Activated CD8-positive, alpha-beta T cell treated with anti-CD3 and anti-CD28 coated beads, Interleukin-2, amount 10 ng/mL, durations not matched to agents 7 days and 5 days (primary cell): ENCODE measurements at regions not wholly inside any gene's neighbourhood (a gene's known extent, or its start where the extent isn't known, plus 50 kb on each side); places are given as distances from the start of the nearest gene placed in this dataset.
A peak's percentile ranks its signal among the peaks of the same experiment; 100 is the strongest.

Experiments used
- ATAC-seq: fragments of 150-1000 bp; cut with Tn5 transposase; one replicate; pipeline ENCODE4 v1.10.0; 2021; ENCODE audit warnings: moderate library complexity
- CTCF ChIA-PET: fragments of 350-600 bp; sonication (Branson Sonifier 250); formaldehyde crosslinking; loops from one replicate; lab custom pipeline; 2021; ENCODE audit warnings: antibody characterized with exemption; lab: Charles Lee
- POLR2A ChIA-PET: fragments of 350-600 bp; sonication (Branson Sonifier 250); formaldehyde crosslinking; loops from one replicate; lab custom pipeline; 2021; ENCODE audit warnings: antibody characterized with exemption; lab: Charles Lee
- DNase-seq: peaks from one replicate; pipeline ENCODE4 v3.0.0-alpha.2; 2020
- H3K27ac Mint-ChIP-seq: one replicate; pipeline ENCODE4 v1.8.0; 2021; ENCODE audit warnings: mild to moderate bottlenecking, mixed read lengths
- H3K27me3 Mint-ChIP-seq: one replicate; pipeline ENCODE4 v1.8.0; 2021; ENCODE audit warnings: low read depth, mixed read lengths
- H3K36me3 Mint-ChIP-seq: one replicate; pipeline ENCODE4 v1.8.0; 2021; ENCODE audit warnings: low read depth, mixed read lengths
- H3K4me1 Mint-ChIP-seq: one replicate; pipeline ENCODE4 v1.8.0; 2021; ENCODE audit warnings: low read depth, mixed read lengths
- H3K4me3 Mint-ChIP-seq: one replicate; pipeline ENCODE4 v1.8.0; 2021; ENCODE audit warnings: mild to moderate bottlenecking, mixed read lengths
- H3K9me3 Mint-ChIP-seq: one replicate; pipeline ENCODE4 v1.8.0; 2022; ENCODE audit warnings: mixed read lengths; ENCODE audit not compliant: insufficient read depth

DNA sequence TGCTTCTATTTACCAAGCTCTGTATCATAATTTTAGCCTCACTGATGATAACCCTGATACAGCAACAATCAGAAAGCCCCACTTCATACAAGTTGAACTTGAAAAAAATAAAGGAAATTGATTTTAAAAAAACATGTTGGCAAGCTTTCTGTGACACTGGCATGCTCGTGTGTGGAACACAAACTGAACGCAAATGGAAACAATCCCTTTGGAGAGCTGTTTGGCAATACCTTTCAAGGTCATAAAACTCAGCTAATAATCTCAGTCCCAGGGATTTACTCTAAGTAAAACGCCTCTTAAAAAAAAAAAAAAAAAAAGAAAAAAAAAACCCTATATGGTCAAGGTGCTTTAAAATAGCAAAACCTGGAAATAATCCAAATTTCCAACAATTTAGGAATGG, 166.7 kb upstream of the BCL6 start:
- H3K36me3 Mint-ChIP-seq: peaks cover 5% of the 10 kb centered on the region
- H3K27me3 Mint-ChIP-seq: no peaks in the 10 kb centered on the region
- H3K27ac Mint-ChIP-seq: no peak overlapping the region
- CTCF ChIA-PET: interaction anchor here (1.2 kb wide), 1 partner anchor 172 kb away, joined by 3 read pairs; no protein-coding TSS in a partner anchor
- POLR2A ChIA-PET: no interaction called here
- DNase-seq: no peak
- ATAC-seq: no peak
- H3K9me3 Mint-ChIP-seq: peaks cover 5% of the 10 kb centered on the region
- H3K4me1 Mint-ChIP-seq: peaks cover 58% of the 10 kb centered on the region
- H3K4me3 Mint-ChIP-seq: no peak overlapping the region

DNA sequence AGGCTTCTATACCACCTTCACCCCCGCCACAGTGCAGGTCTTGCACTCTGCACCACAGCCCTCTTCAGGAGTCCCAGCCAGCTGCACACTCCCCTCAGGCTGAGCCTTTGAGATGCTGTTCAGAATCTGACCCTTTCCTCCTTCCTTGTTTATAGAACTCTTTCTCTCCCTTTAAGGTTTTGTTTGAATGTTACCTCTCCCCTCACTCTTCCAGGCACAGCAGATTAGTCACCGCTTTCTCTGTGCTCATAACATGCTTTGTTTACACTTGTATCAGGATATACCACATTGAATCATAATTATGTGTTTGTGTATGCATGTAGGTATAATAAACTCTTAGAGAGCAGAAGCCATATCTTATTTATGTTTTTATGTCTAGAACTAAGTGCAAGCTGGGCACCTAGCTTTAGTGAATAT, 168.4 kb upstream of the BCL6 start:
- Mint-ChIP-seq H3K4me1 (peaks cover 71% of the 10 kb centered on the region), H3K4me3 (no peak overlapping the region), H3K27me3 (no peaks in the 10 kb centered on the region), H3K27ac (no peak overlapping the region), H3K36me3 (peaks cover 11% of the 10 kb centered on the region), H3K9me3 (peaks cover 5% of the 10 kb centered on the region)
- ChIA-PET CTCF (interaction anchor here (0.9 to 1.4 kb wide), 3 partner anchors 81 to 168 kb away, joined by 3 read pairs; partner anchors contain the start of gene BCL6), POLR2A (no interaction called here)
- no peak for DNase-seq
- no peak for ATAC-seq

DNA sequence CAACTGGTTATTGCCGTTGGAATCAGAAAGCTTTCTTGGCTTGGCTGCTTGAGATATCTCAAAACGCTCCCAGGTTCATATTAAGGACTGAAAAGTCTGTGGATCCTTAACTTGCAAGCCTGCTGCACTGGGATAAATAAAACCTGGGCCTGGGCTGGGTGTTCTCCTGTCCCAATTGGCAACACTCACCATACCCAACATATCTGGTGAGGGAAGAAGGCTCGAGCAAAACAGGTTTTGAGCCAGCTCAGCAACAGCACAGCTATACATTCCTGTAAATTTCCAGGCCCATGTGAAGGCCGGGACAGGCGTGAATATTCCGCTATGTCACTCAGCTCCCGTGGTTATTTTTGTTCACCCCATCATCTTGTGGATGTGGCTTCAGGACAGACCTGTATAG, 169.0 kb upstream of the BCL6 start:
- H3K4me3 Mint-ChIP-seq: no peak overlapping the region

DNA sequence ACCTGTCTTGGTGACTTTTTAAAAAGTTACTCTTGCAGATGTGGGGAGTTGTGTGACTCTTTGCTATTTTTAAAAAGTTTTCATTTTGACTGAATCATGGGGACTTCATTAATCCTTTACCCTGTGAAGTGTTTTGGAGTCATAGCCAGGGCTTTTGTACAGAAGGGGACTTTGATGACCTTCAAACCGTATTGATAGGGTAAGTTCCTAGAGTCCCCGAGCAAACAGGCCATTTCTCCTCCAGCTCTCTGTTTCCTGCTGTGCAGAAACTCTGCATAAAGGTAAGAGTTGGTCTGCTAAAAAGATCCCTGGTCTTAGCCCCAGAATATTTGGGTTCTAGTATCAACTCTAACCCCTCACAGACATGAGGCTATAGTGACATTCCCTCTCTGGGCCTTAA, 170.8 kb upstream of the BCL6 start:
- Mint-ChIP-seq H3K27me3 (no peaks in the 10 kb centered on the region), H3K4me1 (peaks cover 80% of the 10 kb centered on the region), H3K9me3 (peaks cover 3% of the 10 kb centered on the region), H3K4me3 (no peak overlapping the region), H3K36me3 (peaks cover 15% of the 10 kb centered on the region), H3K27ac (no peak overlapping the region)
- DNase-seq (no peak), ATAC-seq (no peak)
- POLR2A ChIA-PET: no interaction called here
- CTCF ChIA-PET: interaction anchor here (0.7 to 1.6 kb wide), 3 partner anchors 136 to 177 kb away, joined by 3 to 5 read pairs (median 4); no protein-coding TSS in a partner anchor

More for the DNA sequence above, 169.0 kb upstream of the BCL6 start:
- ATAC-seq (no peak), DNase-seq (no peak)
- no peaks in the 10 kb centered on the region for H3K27me3 Mint-ChIP-seq
- peaks cover 5% of the 10 kb centered on the region for H3K9me3 Mint-ChIP-seq
- H3K27ac Mint-ChIP-seq: no peak overlapping the region
- peaks cover 11% of the 10 kb centered on the region for H3K36me3 Mint-ChIP-seq
- POLR2A ChIA-PET: no interaction called here
- peaks cover 77% of the 10 kb centered on the region for H3K4me1 Mint-ChIP-seq
- CTCF ChIA-PET: interaction anchor here (0.9 to 1.4 kb wide), 2 partner anchors 82 to 164 kb away, joined by 3 read pairs; no protein-coding TSS in a partner anchor

GRCh38 chr3:187918081-187918644, 172.9 kb upstream of the BCL6 start:
- ChIA-PET POLR2A (interaction anchor here (0.6 to 1.4 kb wide), 5 partner anchors 18 to 173 kb away, joined by 3 to 4 read pairs (median 3); partner anchors contain the start of gene BCL6), CTCF (interaction anchor here (0.8 to 1.9 kb wide), 8 partner anchors 9 to 178 kb away, joined by 3 to 15 read pairs (median 4); no protein-coding TSS in a partner anchor)
- H3K9me3 Mint-ChIP-seq: no peaks in the 10 kb centered on the region
- peak overlapping the region; percentile 98 for H3K27ac Mint-ChIP-seq
- no peaks in the 10 kb centered on the region for H3K27me3 Mint-ChIP-seq
- ATAC-seq (no peak), DNase-seq (no peak)
- H3K36me3 Mint-ChIP-seq: peaks cover 20% of the 10 kb centered on the region
- no peak overlapping the region for H3K4me3 Mint-ChIP-seq
- peaks cover 89% of the 10 kb centered on the region for H3K4me1 Mint-ChIP-seq

DNA sequence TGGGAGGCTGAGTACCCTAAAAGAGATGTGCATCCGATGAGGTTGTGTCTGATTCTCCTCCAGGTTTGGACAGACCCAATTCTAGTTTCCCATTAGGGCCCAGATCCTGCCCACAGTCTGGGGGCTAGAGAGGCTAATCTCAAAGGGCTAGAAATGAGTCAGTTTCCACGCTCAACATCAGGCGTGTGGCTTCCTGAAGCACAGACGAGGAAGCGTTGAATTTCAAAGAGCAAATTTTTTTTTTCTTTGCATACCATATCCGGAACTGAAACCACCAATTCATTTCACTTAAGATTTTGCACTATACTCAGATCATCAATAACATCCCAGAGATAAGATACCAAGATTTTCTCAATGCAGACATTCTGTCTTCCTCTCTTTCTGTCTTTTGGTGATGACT, 173.8 kb upstream of the BCL6 start:
- Mint-ChIP-seq H3K9me3 (peaks cover 4% of the 10 kb centered on the region), H3K27ac (peak overlapping the region; percentile 98), H3K4me1 (peaks cover 86% of the 10 kb centered on the region), H3K27me3 (no peaks in the 10 kb centered on the region), H3K36me3 (peaks cover 28% of the 10 kb centered on the region), H3K4me3 (peak overlapping the region; percentile 78)
- DNase-seq (peak; percentile 83), ATAC-seq (peak; percentile 89)
- ChIA-PET CTCF (interaction anchor here (1.0 to 1.8 kb wide), 4 partner anchors 8 to 179 kb away, joined by 3 to 15 read pairs (median 4); no protein-coding TSS in a partner anchor), POLR2A (interaction anchor here (0.7 to 0.8 kb wide), 2 partner anchors 17 to 30 kb away, joined by 3 read pairs; no protein-coding TSS in a partner anchor)

- POLR2A ChIA-PET: no interaction called here
- H3K4me3 Mint-ChIP-seq: peak overlapping the region; percentile 78
- DNase-seq (peak; percentile 57), ATAC-seq (peak; percentile 60)
- CTCF ChIA-PET: no interaction called here
- H3K36me3 Mint-ChIP-seq: peaks cover 32% of the 10 kb centered on the region
- H3K27me3 Mint-ChIP-seq: no peaks in the 10 kb centered on the region
- H3K4me1 Mint-ChIP-seq: peaks cover 82% of the 10 kb centered on the region
- H3K27ac Mint-ChIP-seq: peak overlapping the region; percentile 98
- peaks cover 5% of the 10 kb centered on the region for H3K9me3 Mint-ChIP-seq
Observed at GRCh38 chr3:187919544-187919943, 174.3 kb upstream of the BCL6 start.

DNA sequence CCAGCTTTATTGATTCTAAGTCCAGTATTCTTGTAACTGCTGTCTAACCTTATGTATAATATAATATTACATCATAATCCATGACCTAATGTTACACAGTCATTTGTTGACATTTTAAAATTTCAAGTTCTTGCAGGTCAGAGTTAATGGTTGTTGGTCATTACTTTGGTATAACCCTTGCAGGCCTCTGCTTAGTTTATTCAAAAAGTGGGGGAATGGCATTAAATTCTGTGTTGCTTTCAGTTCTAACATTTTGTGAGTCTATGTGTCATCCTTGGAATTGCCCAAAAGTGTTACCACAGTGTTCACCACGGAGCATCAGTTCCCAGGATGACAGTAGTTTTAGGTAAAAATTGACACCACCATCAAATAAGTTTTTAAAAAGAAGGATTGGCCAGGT, 174.8 kb upstream of the BCL6 start:
- Mint-ChIP-seq H3K9me3 (peaks cover 9% of the 10 kb centered on the region), H3K27me3 (no peaks in the 10 kb centered on the region), H3K36me3 (peaks cover 33% of the 10 kb centered on the region), H3K4me1 (peaks cover 78% of the 10 kb centered on the region), H3K27ac (peak overlapping the region; percentile 98), H3K4me3 (peak overlapping the region; percentile 78)
- ATAC-seq (no peak), DNase-seq (no peak)
- CTCF ChIA-PET: interaction anchor here (4.7 kb wide), 1 partner anchor 173 kb away, joined by 32 read pairs; the partner anchor contains the start of gene BCL6
- POLR2A ChIA-PET: no interaction called here

- DNase-seq (no peak), ATAC-seq (no peak)
- ChIA-PET POLR2A (no interaction called here), CTCF (interaction anchor here (1.1 to 4.7 kb wide), 3 partner anchors 79 to 174 kb away, joined by 3 to 32 read pairs (median 4); partner anchors contain the start of gene BCL6)
- Mint-ChIP-seq H3K27me3 (no peaks in the 10 kb centered on the region), H3K27ac (peak overlapping the region; percentile 45), H3K4me3 (no peak overlapping the region), H3K36me3 (peaks cover 40% of the 10 kb centered on the region), H3K9me3 (peaks cover 18% of the 10 kb centered on the region), H3K4me1 (peaks cover 70% of the 10 kb centered on the region)
Observed at GRCh38 chr3:187920913-187921312, 175.6 kb upstream of the BCL6 start.

DNA sequence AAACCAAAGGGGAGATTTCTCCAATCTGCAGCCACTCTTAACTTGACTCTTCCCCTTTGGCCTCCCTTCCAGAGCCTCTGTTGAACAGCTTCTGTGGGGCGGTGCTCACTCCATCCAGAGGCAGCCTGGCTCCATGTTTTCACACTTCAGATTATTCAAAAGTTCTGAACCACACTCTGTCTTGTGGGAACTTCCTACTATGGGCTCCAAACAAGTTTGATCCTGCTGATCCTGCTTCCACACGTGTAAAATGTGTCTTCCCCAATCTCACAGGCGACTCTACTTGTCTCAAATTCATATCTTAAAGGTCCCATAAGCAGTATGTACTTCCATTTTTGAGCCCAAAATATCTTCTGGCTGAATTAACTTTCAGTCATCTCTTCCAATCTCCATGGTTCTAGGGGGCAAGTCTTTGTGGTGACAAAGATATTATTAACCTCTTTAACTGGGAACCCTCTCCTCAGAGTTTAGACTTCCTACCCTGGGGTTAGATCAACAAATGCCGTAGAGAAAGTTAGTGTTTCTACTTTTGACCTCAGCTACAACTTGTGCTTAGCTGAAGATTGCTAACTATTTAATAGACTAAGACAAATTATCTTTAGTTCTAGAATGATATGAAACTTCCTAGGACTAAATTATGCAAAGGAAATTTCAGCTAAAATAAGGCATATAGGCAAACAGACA, 176.3 kb upstream of the BCL6 start:
- CTCF ChIA-PET: interaction anchor here (0.9 to 4.7 kb wide), 5 partner anchors 79 to 181 kb away, joined by 3 to 32 read pairs (median 4); partner anchors contain the start of gene BCL6
- H3K27ac Mint-ChIP-seq: peak overlapping the region; percentile 45
- ATAC-seq (no peak), DNase-seq (no peak)
- H3K4me3 Mint-ChIP-seq: no peak overlapping the region
- H3K36me3 Mint-ChIP-seq: peaks cover 42% of the 10 kb centered on the region
- POLR2A ChIA-PET: interaction anchor here (0.7 kb wide), 1 partner anchor 122 kb away, joined by 3 read pairs; no protein-coding TSS in a partner anchor
- no peaks in the 10 kb centered on the region for H3K27me3 Mint-ChIP-seq
- peaks cover 68% of the 10 kb centered on the region for H3K4me1 Mint-ChIP-seq
- peaks cover 18% of the 10 kb centered on the region for H3K9me3 Mint-ChIP-seq

DNA sequence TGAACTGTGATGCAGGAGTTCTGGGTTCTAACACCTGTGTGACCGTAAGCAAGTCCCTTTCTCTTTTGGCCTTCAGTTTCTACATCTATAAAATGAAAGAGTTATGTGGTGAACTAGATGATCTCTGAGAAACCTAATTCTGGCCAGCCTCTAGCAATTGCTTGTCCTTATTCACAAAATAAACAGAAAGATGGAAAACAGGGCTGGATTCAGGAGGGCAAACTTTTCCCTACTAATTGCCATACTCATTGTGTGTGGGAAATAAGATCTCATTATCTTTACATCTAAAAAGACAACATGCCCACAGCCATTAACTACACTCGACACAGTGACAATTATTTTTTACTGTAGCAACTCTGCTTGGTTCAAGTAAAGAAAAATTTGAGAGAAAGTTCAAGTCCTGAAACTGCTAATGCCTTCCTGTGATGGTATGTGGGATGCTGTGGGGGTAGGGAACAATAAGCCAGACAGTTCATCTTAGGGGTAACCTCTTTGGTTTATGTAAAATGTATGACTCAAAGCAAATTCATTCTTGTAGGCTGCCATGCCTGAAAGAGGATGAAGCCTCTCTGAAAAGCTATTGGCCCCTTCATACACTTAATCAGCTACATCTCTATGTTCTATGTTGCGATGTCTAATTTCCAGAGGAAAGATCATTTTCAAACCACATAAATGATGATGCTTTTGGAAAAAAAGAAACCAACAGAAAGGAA, 177.6 kb upstream of the BCL6 start:
- ATAC-seq (no peak), DNase-seq (peak; percentile 36)
- no peak overlapping the region for H3K4me3 Mint-ChIP-seq
- ChIA-PET POLR2A (interaction anchor here (1.0 to 1.1 kb wide), 2 partner anchors 22 to 177 kb away, joined by 3 to 4 read pairs; partner anchors contain the start of gene BCL6), CTCF (interaction anchor here (0.7 to 4.7 kb wide), 3 partner anchors 13 to 182 kb away, joined by 3 to 32 read pairs (median 3); partner anchors contain the start of gene BCL6)
- H3K4me1 Mint-ChIP-seq: peaks cover 69% of the 10 kb centered on the region
- H3K27ac Mint-ChIP-seq: peak overlapping the region; percentile 34
- H3K36me3 Mint-ChIP-seq: peaks cover 38% of the 10 kb centered on the region
- H3K9me3 Mint-ChIP-seq: peaks cover 18% of the 10 kb centered on the region
- H3K27me3 Mint-ChIP-seq: no peaks in the 10 kb centered on the region
